NCI-H526 (cell line): ENCODE measurements at regions not wholly inside any gene's neighbourhood (a gene's known extent, or its start where the extent isn't known, plus 50 kb on each side); places are given as distances from the start of the nearest gene placed in this dataset.
"Not testable (repeated sequence)": the region's sequence is repeated elsewhere in the genome, so short reads cannot be mapped to it uniquely, and the experiment has no call there.

Source experiments
- DNase-seq, 2 experiments: peaks; one replicate each; lab custom pipeline; 2025; lab: John Stamatoyannopoulos, UW

DNA sequence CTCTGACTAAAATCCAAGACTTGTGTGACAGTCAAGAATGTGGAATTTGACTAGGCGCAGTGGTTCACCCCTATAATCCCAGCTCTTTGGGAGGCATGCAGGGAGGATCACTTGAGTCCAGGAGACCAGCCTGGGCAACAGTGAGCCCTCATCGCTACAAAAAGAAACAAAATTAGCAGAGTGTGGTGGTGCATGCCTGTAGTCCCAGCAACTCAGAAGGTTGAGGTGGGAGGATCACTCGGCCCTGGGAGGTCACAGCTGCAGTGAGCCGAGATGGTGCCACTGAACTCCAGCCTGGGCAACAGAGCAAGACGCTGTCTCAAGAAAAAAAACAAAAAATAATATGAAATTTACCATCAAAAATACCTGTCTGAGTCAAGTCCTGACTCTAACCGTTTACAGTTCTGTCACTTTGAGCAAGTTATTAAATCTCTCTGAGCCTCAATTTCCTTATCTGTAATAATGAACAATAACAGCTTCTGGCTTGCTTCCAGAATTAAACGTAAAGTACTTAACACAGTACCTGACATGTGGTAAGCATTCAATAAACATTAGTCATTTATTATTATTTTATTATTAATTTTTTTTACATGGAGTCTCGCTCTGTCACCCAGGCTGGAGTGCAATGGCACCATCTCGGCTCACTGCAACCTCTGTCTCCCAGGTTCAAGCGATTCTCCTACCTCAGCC is 204.6 kb upstream of the TSC22D1 start:
- DNase-seq = no peak

DNA sequence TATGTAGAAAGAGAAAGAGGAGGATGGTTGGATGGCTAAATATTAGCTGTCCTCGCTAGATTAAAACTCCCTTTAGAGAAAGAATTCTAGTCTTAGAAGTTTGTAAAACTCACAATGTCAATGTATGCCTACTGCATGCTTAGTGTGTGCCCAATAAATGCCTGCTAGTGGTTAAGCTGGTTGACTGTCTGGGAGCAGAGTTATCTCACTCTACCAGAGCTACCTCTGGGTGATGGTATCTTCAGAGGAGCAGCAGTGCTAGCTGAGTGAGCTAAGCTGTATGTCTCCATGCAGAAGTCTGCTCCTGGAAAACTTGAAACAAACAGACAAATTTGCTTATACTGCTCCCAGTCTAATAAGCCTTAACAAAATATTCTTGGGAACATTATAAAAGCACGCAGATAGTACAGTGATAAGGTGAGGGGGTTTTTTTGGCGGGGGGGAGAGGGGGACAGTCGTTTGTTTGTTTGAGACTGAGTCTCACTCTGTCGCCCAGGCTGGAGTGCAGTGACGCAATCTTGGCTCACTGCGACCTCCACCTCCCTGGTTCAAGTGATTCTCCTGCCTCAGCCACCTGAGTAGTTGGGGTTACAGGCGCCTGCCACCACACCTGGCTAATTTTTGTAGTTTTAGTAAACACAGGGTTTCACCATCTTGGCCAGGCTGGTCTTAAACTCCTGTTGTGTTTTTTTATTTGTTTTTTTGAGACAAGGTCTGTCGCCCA is 202.8 kb upstream of the TSC22D1 start:
- DNase-seq = no peak

DNA sequence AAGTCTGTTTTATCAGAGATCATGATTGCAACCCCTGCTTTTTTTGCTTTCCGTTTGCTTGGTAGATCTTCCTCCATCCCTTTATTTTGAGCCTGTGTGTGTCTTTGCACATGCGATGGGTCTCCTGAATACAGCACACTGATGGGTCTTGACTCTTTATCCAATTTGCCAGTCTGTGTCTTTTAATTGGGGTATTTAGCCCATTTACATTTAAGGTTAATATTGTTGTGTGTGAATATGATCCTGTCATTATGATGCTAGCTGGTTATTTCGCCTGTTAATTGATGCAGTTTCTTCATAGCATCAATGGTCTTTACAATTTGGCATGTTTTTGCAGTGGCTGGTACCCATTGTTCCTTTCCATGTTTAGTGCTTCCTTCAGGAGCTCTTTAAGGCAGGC is 199.2 kb upstream of the TSC22D1 start:
- not testable (repeated sequence) for DNase-seq

DNA sequence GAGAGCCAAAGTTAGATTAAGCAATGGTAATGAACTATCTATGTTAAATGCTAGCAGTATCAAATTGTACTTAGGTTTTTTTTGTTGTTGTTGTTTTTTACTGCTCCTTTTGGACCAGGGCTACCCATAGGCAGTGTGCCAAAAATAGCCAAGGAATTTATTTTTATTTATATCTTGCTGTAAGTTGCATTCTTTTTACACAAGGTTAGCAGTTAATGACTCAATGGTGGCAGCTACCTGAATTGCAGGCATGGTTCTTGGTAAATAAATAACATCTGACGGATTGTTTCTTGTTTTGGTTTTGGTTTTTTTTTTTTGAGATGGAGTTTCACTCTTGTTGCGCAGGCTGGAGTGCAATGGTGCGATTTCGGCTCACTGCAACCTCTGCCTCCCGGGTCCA is 194.8 kb upstream of the TSC22D1 start:
- DNase-seq = no peak

DNA sequence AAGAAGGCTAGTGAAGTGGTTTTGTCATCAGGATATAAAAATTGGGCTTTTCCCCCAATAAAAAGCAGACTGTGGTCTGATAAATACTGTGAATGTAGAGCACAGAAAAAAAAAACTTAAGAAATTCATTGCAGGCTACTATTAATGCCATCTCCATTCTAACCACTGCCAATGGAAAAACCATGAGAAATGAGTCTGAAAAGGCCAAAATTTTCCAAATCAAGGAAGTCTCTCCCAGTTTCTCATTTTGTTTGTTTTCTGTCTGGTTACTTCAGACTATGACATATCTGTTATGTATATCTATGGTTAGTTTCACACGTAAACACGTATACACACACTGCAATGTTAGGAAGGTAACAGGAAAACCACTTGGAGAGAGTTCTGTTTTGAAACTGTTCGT is 193.6 kb upstream of the TSC22D1 start:
- no peak for DNase-seq

DNA sequence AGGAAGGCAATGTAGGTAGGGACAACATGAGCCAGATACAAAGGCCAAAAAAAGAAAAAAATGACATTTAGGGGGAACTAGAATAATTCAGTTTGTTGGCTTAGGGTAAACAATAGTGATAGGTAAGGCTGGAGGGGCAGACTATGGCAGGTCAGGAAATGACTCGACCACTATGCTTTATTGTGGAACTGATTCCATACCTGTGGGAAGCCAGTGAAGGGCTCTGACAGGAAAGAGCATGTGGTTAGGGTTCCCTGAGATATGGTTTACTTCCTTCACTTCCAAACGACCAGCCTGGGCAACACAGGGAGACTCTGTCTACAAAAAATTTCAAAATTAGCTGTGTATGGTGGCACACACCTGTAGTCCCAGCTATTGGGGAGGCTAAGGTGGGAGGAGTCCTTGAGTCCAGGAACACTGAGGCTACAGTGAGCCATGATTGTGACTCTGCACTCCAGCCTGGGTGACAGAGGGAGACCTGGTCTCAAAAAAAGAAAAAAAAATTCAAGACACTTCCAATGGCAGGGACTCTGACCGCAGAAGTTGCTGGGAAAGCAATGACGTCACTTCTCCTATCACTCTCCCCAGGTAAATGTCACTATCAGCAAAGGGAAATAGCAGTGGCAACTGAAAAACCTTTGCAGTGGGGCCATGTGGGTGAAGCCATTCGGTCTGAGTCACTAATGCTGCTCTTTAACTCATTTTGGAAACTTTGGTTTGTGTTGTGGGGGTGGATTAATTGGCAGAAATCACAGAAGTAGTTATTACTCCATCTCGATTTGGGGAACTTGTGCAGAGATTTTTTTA is 192.8 kb upstream of the TSC22D1 start:
- DNase-seq = no peak

DNA sequence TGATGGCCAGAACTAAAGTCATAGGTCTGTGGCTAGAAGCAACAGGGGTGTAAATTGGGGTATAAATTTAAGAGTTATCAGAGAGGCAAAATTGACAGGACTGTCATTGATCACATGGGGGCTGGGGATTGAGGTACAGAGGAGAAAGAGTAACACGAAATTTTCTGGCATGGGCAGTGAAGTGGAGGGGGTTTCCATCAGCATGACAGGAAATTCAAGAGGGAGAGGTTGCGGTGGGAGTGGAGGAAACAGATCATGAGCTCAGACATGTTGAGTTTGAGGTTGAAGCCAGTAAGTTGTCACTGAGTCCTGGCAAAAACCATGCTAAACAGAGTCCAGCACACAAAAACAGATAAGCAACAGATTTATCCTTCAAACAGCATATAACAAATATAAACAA is 192.1 kb upstream of the TSC22D1 start:
- DNase-seq = no peak

DNA sequence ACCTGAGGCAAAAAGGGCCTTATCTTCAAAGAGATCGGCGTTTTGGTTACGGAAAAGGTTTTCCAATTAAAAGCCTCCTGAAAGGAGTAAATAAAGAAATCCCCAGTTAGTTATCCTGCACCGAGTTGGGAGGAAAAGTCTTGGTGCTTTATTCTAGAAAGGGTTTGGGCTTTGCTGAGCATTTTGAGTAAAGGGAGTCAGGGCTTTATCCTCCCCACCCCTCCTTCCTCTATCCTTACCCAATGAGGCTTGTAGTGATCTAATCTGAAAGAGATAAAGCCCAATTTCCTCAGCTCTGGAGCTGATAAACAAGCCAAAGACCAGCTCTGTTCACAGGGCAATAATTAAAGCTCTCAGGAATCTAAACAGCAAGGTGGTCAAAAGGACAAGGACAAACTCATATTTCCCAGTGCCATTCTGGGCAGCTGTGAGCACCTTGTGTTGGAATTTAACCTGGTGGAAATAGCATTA is 188.9 kb upstream of the TSC22D1 start:
- no peak for DNase-seq

DNA sequence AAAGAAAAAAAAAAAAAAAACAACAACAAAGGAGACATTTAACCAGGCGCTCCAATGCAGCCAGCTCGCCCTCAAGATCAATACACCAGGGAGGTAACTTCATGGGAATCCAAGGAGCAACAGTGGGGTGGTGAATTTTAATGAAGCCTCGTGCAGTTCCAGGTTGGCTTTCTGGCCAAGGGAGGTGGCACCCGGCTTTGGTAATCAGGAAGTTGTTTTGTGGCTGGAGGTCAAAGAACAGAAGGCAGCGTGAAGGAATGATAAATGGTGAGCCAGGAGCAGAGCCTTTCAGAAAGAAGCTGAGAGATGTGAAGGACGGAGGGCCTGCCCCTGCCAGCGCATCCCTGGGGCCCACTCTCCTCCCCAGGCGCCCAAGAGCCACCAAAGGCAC is 188.2 kb upstream of the TSC22D1 start:
- no peak for DNase-seq

DNA sequence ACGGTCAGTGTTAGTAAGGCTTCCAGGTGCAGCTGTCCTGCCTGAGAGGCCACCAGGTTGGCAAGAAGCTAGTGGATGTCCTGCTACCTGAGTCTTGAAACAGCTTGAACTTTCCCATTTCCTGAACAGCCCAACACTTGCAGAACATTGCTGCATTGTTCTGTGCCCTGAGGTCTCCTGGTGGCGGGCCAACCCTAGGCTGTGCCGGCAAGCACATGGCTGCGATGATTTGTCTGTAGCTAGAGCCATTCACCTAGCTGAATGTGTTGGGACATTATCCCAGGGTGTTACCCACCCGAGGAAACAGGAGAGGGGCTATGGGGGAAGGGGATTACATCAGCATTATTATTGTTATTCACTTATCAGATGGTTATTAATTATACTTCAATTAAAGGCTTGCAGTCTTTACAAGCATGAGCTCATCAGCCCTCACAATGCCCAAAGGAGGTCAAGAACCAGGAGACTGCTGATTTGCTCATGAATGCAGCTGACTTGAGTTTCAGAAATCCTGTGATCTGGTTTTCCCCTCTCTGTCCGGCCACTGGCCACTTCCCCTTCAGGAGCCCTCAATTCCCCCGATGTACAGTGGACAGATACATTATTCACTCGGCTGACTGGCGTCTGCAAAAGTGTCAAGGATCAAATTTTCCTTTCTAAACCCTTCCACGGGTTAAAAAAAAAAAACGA is 187.6 kb upstream of the TSC22D1 start:
- DNase-seq = no peak

DNA sequence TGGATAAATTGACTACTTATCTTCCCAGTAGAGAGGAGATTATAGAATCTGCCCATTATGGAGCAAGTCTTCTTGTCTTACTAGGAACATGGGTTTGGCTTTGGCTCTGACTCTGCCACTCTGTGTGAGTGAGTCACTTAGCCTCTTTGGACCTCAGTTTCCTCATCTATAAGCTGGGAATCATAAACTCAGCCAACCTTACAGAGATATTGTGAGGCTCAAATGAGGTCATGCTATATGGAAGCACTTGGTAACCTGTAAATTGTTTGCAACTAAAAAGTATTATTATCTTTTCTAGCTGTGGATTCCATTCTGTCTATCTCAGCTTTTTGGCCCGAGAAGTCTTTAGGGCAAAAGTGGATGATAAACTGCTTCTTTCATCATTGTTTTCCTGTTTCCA is 186.8 kb upstream of the TSC22D1 start:
- no peak for DNase-seq

DNA sequence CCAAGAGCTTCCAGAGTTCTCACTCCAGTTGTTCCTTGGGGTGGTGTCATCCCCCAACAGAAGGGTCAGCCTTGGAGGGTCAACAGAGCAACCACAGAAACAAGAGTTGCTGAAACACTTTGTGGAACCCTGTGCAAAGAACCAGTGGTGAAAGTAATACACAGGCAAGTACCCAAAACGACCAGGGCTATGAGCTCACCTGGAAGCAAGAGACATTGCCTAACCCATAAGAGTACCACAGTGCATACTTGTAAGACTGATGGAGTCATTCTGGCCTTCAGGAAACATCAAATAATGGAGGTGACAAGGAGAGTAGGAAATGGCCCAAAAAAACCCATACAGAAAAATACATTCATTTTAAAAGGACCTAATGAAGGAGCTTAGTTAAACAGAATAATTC is 184.3 kb upstream of the TSC22D1 start:
- DNase-seq = no peak

DNA sequence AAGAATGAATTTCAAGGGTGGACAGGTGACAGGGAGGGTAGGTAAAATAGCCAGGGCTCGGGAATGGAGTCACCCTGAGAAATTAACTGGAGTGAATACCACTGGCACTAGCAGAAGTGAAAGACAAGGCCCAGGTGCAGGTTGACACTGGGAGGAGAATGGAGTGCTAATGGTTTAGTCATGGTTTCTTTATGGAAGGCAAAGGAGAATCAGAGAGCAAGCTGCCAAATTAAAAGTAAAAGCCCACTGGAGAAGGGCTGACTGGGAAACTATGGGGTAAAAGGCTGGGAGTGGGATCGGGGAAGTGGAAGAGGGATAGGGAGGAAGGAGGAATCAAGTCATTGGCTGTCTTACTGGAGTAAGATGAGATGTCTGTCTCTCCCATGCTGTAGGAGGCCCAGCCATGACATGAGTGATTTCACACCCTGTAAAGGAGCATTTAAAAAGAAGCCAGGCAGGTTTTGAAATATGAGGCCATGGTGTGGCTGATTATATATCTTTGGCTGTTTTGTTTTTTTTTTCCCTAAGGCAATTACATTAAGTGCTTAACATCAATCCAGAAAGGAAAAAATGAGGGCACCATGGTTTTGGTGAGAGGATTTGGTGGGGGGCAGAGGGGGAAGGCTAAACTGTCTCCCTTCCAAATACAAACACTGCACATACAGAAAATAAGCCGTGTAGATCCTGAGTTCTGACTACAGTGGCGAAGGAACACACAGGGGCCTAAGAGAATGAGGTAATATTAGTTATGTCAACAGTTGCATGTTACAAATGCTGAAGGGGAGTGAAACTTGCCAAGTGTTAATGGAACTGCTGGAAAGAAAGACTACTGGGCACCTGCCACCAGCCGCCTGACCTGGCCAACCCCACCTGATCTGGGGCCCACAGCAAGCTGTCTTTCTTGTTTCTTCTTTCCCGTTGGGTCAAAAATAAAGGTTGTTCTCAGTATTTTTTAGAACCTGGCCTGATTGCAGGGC is 183.5 kb upstream of the TSC22D1 start:
- peak; percentile 70 to 73 for DNase-seq

DNA sequence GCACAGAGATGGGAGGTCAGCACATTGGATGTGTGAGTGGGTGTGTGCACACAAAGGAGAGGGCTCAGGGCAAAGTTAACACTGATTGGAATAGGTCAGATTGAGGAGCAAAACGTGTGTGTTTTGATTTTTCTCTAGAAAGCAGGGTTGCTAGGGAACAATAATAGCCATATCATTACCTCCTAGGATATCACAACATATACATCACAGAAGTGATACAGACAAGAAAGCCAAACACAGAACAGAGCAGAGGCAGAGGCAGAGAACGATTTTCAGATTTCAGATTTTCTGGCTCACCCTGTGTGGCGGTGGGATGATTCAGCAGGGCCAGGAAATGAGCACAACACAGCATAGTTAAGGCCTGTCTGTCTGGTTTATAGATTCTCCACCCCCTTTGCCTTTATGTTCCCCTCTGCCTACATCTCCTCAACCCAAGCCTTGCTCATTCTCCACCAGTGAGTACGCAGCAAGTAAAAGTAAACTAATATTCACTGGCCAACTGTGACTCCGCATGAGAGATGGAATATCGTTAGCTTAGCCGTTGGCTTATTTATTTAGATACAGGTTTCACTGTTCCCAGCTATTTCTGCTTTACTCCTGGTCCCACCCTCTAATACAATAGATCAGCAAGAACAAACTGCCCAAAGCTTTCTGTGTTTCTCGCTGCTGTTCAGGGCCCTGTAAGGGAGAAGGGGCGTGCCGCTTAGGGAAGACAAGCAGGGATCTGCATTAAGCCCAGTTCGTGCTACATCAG is 182.7 kb upstream of the TSC22D1 start:
- DNase-seq = peak; percentile 46 to 56

DNA sequence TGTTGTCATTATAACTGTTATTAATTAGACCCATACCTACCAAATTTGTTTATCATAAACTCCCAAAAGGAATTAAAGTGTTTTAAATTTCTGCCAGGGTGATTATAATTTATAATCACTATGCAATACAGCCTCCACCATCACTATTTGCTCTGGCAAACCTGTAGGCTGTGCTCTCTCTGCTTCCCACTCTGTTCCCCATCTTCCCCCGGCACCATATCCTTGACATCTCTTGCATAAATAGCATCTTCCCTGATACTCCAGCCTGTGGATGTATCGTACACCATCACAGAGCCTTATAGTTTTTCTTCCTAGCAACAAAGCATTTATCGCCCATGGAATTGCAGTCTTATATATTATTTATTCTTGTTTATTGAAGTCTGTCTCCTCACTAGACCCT is 181.5 kb upstream of the TSC22D1 start:
- DNase-seq = no peak

DNA sequence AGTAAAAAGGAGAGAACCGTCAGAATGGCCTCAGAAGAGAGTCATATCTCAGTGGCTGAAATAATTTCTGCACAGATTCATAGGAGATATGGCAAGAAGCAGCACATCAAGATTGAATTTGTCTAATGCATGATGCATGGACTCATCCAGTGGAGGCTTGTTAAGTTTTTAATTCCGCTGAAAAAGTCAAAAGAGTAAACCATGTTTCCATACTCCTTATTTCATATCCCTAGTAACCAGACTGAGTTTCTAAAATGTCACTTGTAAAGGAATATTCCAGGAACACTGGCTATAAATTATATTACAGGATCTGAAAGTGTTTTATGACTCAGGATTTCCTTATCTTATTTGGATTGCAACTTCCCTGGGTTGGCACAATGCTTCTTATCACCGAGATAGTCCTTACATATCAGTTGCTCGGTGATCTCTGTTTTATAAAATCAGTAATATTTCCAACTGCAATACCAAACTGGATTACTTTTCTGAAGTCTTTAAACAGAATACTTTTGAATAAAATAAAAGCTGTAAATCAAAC is 180.2 kb upstream of the TSC22D1 start:
- no peak for DNase-seq

DNA sequence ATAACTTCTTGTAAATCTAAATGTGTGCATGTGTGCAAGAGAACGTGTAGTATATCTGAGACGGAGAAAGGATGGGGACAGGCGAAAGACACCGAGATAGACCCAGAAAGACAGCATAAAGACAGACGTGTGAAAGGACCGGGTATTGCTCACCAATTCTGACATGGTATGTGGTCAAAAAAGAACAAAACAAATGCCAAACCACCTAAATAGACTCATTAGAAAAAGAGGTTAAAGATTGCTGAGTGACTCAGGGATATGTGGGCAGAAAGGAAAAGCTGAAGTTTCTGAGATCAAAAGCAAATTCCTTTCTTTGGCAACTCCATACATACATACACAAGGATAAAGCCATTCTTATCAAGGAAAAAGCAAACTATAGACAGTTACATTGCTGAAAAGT is 179.7 kb upstream of the TSC22D1 start:
- no peak for DNase-seq

DNA sequence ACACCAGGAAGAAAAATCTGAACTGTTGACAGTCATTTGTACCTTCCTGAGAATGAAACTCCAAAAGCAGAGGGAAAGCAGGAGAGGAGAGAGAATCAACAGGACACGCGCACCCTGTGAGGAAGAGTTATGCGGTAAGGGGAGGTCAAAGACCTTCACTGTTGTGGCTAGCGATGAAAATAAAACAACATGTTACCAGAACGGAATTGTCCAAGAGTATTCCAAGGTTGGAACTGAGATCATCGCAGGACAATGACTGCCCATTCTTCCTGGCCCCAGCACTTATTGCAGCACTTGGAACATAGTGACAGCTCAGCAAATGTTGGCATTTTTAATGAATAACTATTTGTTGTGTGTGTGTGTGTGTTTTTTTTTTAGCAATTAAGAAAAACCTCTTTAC is 176.0 kb upstream of the TSC22D1 start:
- no peak for DNase-seq

DNA sequence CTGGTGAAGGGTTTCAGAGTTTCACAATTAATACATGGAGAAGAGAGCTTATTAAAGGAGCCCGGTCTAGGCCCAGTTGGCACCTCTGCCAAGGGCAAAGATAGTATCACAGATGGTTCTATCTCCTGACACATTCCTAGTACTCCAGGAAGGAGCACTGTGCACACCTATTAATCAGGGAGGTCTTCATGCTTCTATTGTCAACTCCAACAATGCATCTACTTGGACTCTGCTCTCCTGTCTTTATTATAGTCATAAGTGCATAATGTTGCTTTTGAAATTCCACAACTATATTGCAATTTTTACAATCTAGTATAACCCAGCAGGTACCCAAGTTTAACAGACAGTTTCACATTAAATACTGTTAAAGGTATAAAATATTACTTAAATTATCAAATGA is 174.5 kb upstream of the TSC22D1 start:
- no peak for DNase-seq

DNA sequence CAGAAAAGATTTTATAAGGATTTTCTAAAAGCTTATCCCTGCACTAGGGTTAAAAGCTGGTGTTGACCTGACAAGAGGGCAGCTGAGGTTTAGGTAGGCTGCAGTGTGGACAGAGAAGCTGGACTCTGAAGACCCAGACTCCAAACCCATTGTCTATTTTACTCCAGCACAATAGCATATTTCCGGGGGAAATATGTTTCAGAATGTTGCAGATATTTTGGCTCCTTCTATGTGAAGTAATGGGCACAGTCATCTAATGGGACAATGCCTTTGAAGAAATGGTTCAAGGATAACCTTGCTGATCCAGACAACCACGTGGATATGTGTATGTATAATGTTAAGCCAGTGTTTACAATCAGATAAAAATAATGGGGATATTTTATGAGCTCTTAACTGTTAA is 173.8 kb upstream of the TSC22D1 start:
- no peak for DNase-seq
